ENCODE measurements at regions not wholly inside any gene's neighbourhood (a gene's known extent, or its start where the extent isn't known, plus 50 kb on each side); places are given as distances from the start of the nearest gene placed in this dataset.

DNA sequence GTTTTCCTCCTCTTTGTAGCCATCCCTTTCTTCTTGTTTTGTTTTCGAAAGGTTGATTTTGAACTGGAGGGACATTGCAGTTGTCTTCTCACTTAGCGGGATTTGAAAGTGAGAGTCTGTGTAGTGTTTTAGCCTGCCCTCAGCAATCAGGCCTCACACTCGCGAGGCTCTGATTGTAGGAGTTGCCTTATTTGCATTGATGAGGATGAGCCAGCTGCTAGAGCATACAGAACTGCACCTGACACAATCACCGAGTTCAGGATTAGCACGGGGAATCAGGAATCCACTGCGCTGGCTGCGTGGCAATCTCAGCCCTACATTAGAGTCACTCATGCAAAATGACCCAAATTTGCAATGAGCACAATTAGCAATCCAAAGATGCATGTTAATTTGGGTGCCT lies 122.5 kb upstream of the TMEM161B start (continued):
- TF ChIP-seq CEBPB (IDR thresholded peaks at IDR 0.05; ENCODE audit: borderline replicate concordance in 1 of 2, low read depth in 2 of 2, low read length in 2 of 2) (no peak), ZNF592 (IDR thresholded peaks at IDR 0.05) (no peak), BRCA1 (IDR thresholded peaks at IDR 0.05; ENCODE audit: low read depth, low read length) (no peak), GABPA (IDR thresholded peaks at IDR 0.05; ENCODE audit: low read depth) (no peak)

DNA sequence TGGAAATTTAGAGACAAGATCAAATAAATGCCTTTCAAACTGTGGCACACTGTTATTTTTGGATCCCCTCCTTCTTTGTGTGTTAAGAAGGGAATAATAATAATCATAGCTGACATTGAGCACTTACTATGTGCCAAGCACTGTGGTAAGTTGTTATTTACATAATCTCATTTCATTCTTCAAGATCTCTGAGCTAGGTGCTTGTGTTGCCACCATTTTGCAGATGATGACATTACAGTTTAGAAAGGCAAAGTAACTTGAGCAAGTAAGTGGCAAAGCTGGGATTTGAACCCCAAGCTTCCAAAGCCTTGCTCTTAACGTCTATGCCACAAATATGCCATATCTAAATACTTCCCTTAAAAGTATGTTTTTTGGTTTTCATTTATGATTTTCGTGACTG lies 121.8 kb upstream of the TMEM161B start:
- no peak for FAIRE-seq
- no TSS peak for BruUV-seq (replicated peaks)
- no peak overlapping the region for H2AFZ ChIP-seq (ENCODE audit: control insufficient read depth, low read depth, low read length)
- ChIA-PET CTCF (no interaction called here), POLR2A (no interaction called here), SMC1A (ENCODE audit: uncharacterized antibody, unreplicated experiment) (no interaction called here), RAD21 (ENCODE audit: unreplicated experiment) (no interaction called here)
- H3K4me2 ChIP-seq (ENCODE audit: control insufficient read depth, insufficient read depth), result no peak overlapping the region
- no peaks in the 10 kb centered on the region for H3K9me3 ChIP-seq (replicated peaks; ENCODE audit: control insufficient read depth, insufficient read depth, low read length)
- no peak overlapping the region for H3K9ac ChIP-seq (ENCODE audit: control insufficient read depth, insufficient read depth, low read length)
- no peaks in the 10 kb centered on the region for H3K4me1 ChIP-seq (ENCODE audit: control insufficient read depth, insufficient read depth, low read length)
- in situ Hi-C loops (cut with MboI), result no loop called here
- WGBS (ENCODE audit: insufficient coverage, insufficient replicate concordance, low lambda C conversion rate, missing lambda C conversion rate), result 2% methylated on average over 2 of the region's 2 CpGs
- H3K79me2 ChIP-seq (ENCODE audit: control insufficient read depth, insufficient read depth, low read length), result no peaks in the 10 kb centered on the region
- ATAC-seq, result no peak
- DNase-seq (ENCODE audit: low read depth, low spot score), result no peak
- intact Hi-C loops (cut with micrococcal nuclease; ENCODE audit: unreplicated experiment), result no loop called here
- H3K36me3 ChIP-seq (ENCODE audit: control insufficient read depth in 2 of 2, insufficient read depth in 2 of 2, low read length in 1 of 2), result no peaks in the 10 kb centered on the region
- no peak overlapping the region for H3K27ac ChIP-seq (ENCODE audit: control insufficient read depth, insufficient read depth)
- no peaks in the 10 kb centered on the region for H3K27me3 ChIP-seq (replicated peaks in 1 of 2; ENCODE audit: control insufficient read depth in 2 of 2, insufficient read depth in 2 of 2, low read length in 1 of 2)
- H4K20me1 ChIP-seq (ENCODE audit: control insufficient read depth, insufficient read depth), result no peaks in the 10 kb centered on the region
- no peak overlapping the region for H3K4me3 ChIP-seq
- no peak for TF ChIP-seq MYC (IDR thresholded peaks at IDR 0.05; ENCODE audit: insufficient read depth, insufficient read length, insufficient replicate concordance, low read length, severe bottlenecking)
- no peak for TF ChIP-seq SP1 (IDR thresholded peaks at IDR 0.05; ENCODE audit: low read depth, low read length)
- no peak for TF ChIP-seq NBN (IDR thresholded peaks at IDR 0.05)
- TF ChIP-seq SREBF1 (IDR thresholded peaks at IDR 0.05; ENCODE audit: low read length), result no peak
- TF ChIP-seq CHD1 (IDR thresholded peaks at IDR 0.05; ENCODE audit: low read depth, low read length), result no peak
- TF ChIP-seq ZNF274 (IDR thresholded peaks at IDR 0.05; ENCODE audit: insufficient read depth, insufficient read length), result no peak
- no peak for TF ChIP-seq FOS (IDR thresholded peaks at IDR 0.05; ENCODE audit: borderline replicate concordance, extremely low read depth, insufficient read length)
- TF ChIP-seq CTCF (IDR thresholded peaks at IDR 0.05 in 2 of 3, conservative IDR thresholded peaks at IDR 0.05 in 1 of 3; ENCODE audit: control insufficient read depth in 2 of 3, extremely low read depth in 1 of 3, insufficient read depth in 1 of 3, low read depth in 3 of 3, low read length in 3 of 3), result no peak
- TF ChIP-seq TCF12 (IDR thresholded peaks at IDR 0.05; ENCODE audit: low read depth, low read length), result no peak
- no peak for TF ChIP-seq JUNB (IDR thresholded peaks at IDR 0.05)

Measured in GM12878 (cell line).